ENCODE measurements at regions not wholly inside any gene's neighbourhood (a gene's known extent, or its start where the extent isn't known, plus 50 kb on each side); places are given as distances from the start of the nearest gene placed in this dataset.

DNA sequence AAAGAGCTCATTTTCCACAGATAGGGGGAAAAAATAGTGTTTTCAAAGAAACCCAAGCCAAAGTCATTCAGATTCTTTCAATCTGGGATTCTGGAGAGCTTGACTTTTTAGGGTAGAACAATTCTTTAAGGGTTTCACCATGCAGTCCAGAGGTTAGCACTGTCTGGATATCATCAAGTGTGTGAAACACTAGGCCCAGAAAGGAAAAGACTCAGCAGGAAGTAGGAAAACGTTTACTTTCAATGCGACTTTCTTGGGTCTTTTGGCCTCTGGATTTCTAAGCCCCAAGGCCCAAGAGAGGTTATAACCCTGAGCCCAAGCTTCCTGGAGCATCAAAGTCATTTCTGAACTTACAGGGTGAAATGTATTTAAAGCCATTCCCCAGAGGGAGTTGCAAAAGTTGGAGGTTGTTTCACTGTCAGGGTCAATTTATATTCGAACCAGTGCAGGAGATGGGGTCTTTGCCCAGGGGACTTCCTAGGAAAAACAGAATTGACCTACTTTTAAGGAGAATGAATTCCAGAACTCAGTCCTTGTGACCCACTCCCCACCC, 158.0 kb downstream of the C7orf25 start:
- TF ChIP-seq CTCF (IDR thresholded peaks at IDR 0.05; ENCODE audit: low read depth, low read length): no peak
- no peak for TF ChIP-seq EZH2phosphoT487 (IDR thresholded peaks at IDR 0.05; ENCODE audit: low read depth)
